ENCODE measurements at regions not wholly inside any gene's neighbourhood (a gene's known extent, or its start where the extent isn't known, plus 50 kb on each side); places are given as distances from the start of the nearest gene placed in this dataset.

- H3K9me3 ChIP-seq (ENCODE audit: control insufficient read depth, insufficient read depth, low read depth, low read length), result no peaks in the 10 kb centered on the region
- H3K36me3 ChIP-seq (ENCODE audit: control insufficient read depth in 2 of 2, insufficient read depth in 1 of 2, low read length in 2 of 2), result no peaks in the 10 kb centered on the region
- TF ChIP-seq ZNF621 (tag by site-specific recombination; IDR thresholded peaks at IDR 0.05), result no peak
- TF ChIP-seq ZSCAN30 (tag by site-specific recombination; IDR thresholded peaks at IDR 0.05), result no peak
- TF ChIP-seq ZNF510 (tag by site-specific recombination; IDR thresholded peaks at IDR 0.05; ENCODE audit: insufficient replicate concordance), result no peak
- no peak for TF ChIP-seq ZNF214 (tag by site-specific recombination; IDR thresholded peaks at IDR 0.05; ENCODE audit: borderline replicate concordance)
- no peak for TF ChIP-seq FEZF1 (tag by site-specific recombination; IDR thresholded peaks at IDR 0.05)
- TF ChIP-seq ZNF350 (tag by site-specific recombination; IDR thresholded peaks at IDR 0.05), result no peak
- TF ChIP-seq ZNF747 (tag by site-specific recombination; IDR thresholded peaks at IDR 0.05), result no peak
- no peak for TF ChIP-seq ZIC2 (tag by site-specific recombination; IDR thresholded peaks at IDR 0.05)
- no peak for TF ChIP-seq HOXD13 (CRISPR knock-in tag; IDR thresholded peaks at IDR 0.05; ENCODE audit: borderline replicate concordance)
- no peak for TF ChIP-seq ZNF768 (tag by site-specific recombination; IDR thresholded peaks at IDR 0.05)
- no peak for TF ChIP-seq GFI1B (tag by site-specific recombination; IDR thresholded peaks at IDR 0.05)
- TF ChIP-seq ZNF26 (tag by site-specific recombination; IDR thresholded peaks at IDR 0.05), result no peak
- no peak for TF ChIP-seq ZNF133 (tag by site-specific recombination; IDR thresholded peaks at IDR 0.05)
- TF ChIP-seq ZSCAN16 (tag by site-specific recombination; IDR thresholded peaks at IDR 0.05), result no peak
- no peak for TF ChIP-seq IKZF3 (tag by site-specific recombination; IDR thresholded peaks at IDR 0.05)
- no peak for TF ChIP-seq BCL11A (tag by site-specific recombination; IDR thresholded peaks at IDR 0.05; ENCODE audit: low read depth)
- no peak for TF ChIP-seq ZNF704 (tag by site-specific recombination; IDR thresholded peaks at IDR 0.05)
- no peak for TF ChIP-seq MYNN (tag by site-specific recombination; IDR thresholded peaks at IDR 0.05; ENCODE audit: borderline replicate concordance)
- TF ChIP-seq ZNF423 (tag by site-specific recombination; IDR thresholded peaks at IDR 0.05), result no peak
- no peaks in the 10 kb centered on the region for H3K4me1 ChIP-seq (ENCODE audit: control insufficient read depth, insufficient read depth, low read length)
- no peak overlapping the region for H3K4me3 ChIP-seq (ENCODE audit: low read depth, low read length)
- ChIA-PET CTCF (no interaction called here), POLR2A (no interaction called here)
- H3K27ac ChIP-seq (ENCODE audit: extremely low read depth, low read depth, low read length), result no peak overlapping the region
Measured at GRCh38 chrX:79728421-79728820, 286.1 kb upstream of the TBX22 start.
